Upper lobe of left lung (tissue), 4 donors: ENCODE measurements at regions not wholly inside any gene's neighbourhood (a gene's known extent, or its start where the extent isn't known, plus 50 kb on each side); places are given as distances from the start of the nearest gene placed in this dataset.

Experiments used
- POLR2A ChIP-seq, 4 donors: fragments of 450-650 bp; IDR thresholded peaks; one replicate each; pipeline ENCODE4 v1.5.1; 2016 to 2017; ENCODE audit warnings: antibody characterized with exemption in 4 of 4, mild to moderate bottlenecking in 2 of 4
- TF ChIP-seq, protein P1 (sequence below), 6 experiments: fragments of 450-650 bp in 4 of 6; fragments of 200-600 bp in 2 of 6; sonication (generic) in 2 of 6; IDR thresholded peaks; one replicate each; pipeline ENCODE4 v1.5.1; 2016 to 2019; ENCODE audit warnings: antibody characterized with exemption in 6 of 6

GRCh38 chr10:56222237-56222636 lies 138.8 kb downstream of the ZWINT start:
- TF ChIP-seq, protein P1, sequence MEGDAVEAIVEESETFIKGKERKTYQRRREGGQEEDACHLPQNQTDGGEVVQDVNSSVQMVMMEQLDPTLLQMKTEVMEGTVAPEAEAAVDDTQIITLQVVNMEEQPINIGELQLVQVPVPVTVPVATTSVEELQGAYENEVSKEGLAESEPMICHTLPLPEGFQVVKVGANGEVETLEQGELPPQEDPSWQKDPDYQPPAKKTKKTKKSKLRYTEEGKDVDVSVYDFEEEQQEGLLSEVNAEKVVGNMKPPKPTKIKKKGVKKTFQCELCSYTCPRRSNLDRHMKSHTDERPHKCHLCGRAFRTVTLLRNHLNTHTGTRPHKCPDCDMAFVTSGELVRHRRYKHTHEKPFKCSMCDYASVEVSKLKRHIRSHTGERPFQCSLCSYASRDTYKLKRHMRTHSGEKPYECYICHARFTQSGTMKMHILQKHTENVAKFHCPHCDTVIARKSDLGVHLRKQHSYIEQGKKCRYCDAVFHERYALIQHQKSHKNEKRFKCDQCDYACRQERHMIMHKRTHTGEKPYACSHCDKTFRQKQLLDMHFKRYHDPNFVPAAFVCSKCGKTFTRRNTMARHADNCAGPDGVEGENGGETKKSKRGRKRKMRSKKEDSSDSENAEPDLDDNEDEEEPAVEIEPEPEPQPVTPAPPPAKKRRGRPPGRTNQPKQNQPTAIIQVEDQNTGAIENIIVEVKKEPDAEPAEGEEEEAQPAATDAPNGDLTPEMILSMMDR (IDR thresholded peaks at IDR 0.05): no peak
- TF ChIP-seq POLR2A (IDR thresholded peaks at IDR 0.05): no peak
